ENCODE measurements at regions not wholly inside any gene's neighbourhood (a gene's known extent, or its start where the extent isn't known, plus 50 kb on each side); places are given as distances from the start of the nearest gene placed in this dataset.

DNA sequence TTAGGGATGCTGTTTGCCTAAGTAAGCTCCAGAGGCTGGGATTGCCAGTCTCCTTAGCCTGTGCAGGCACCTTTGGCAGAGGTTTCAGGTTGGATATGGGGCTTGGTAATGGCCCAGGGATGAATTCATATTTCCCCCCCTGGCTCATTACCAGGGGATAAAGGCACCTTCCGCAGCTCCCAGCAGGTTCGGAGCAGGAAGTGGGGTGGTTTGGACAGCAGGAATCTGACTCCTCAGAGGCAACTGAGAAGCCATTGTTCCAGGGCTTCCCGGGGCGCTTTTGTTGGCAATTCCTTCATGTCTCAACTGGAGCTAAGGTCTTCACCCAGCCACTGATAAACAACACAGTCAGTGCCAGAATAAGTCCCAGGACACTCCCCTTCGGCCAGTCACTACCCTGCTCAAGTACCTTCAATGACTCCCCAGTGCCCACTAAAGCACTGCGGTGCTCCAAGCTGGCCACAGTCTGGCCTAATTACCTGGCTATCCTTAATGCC is 85.3 kb upstream of the SLC6A6 start:
- DNase-seq, result no peak
- WGBS, 2 donors, result 54 to 57% methylated on average over 6 of the region's 6 CpGs
- intact Hi-C loops (cut with DNase I), result no loop called here
- TF ChIP-seq POLR2A (IDR thresholded peaks at IDR 0.05), result no peak
- TF ChIP-seq, protein P1, sequence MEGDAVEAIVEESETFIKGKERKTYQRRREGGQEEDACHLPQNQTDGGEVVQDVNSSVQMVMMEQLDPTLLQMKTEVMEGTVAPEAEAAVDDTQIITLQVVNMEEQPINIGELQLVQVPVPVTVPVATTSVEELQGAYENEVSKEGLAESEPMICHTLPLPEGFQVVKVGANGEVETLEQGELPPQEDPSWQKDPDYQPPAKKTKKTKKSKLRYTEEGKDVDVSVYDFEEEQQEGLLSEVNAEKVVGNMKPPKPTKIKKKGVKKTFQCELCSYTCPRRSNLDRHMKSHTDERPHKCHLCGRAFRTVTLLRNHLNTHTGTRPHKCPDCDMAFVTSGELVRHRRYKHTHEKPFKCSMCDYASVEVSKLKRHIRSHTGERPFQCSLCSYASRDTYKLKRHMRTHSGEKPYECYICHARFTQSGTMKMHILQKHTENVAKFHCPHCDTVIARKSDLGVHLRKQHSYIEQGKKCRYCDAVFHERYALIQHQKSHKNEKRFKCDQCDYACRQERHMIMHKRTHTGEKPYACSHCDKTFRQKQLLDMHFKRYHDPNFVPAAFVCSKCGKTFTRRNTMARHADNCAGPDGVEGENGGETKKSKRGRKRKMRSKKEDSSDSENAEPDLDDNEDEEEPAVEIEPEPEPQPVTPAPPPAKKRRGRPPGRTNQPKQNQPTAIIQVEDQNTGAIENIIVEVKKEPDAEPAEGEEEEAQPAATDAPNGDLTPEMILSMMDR (IDR thresholded peaks at IDR 0.05), result no peak
- H3K4me3 ChIP-seq, result no peak overlapping the region
- H3K4me1 ChIP-seq, result peaks cover 0 to 18% (median 0%) of the 10 kb centered on the region in 3 donors
- peaks cover 0 to 45% (median 0%) of the 10 kb centered on the region in 4 donors for H3K27me3 ChIP-seq
- peaks cover 0 to 5% (median 0%) of the 10 kb centered on the region in 3 donors for H3K9me3 ChIP-seq
- H3K36me3 ChIP-seq, result no peaks in the 10 kb centered on the region
- H3K27ac ChIP-seq, result no peak overlapping the region

DNA sequence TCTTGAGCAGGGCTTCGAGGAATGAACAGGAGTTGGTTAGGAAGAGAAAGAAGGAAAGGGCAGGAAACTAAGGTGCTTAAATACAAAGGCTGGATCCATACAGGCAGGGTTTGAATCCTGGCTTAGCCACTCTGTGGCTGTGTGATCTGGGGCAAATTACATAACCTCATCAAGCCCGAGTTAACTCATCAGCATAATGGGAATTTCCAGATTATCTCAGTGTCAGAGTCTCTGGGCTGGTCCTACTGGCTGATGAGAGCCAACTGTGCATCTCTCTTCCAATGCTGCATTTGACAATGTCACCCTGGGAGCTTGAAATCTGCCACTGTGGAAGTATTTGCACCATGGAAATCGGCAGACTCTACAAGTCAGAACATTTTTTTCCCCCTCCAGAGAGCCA is 83.8 kb upstream of the SLC6A6 start:
- TF ChIP-seq, protein P1 (IDR thresholded peaks at IDR 0.05), result no peak
- no peak for TF ChIP-seq POLR2A (IDR thresholded peaks at IDR 0.05)
- Histone ChIP-seq H3K4me3 (no peak overlapping the region), H3K9me3 (peaks cover 0 to 5% (median 0%) of the 10 kb centered on the region in 3 donors), H3K27me3 (peaks cover 0 to 29% (median 0%) of the 10 kb centered on the region in 4 donors), H3K27ac (no peak overlapping the region), H3K4me1 (peaks cover 0 to 7% (median 0%) of the 10 kb centered on the region in 3 donors), H3K36me3 (no peaks in the 10 kb centered on the region)
- no peak for DNase-seq
- intact Hi-C loops (cut with DNase I), result no loop called here
- WGBS, 2 donors, result 60 to 67% methylated on average over 3 of the region's 3 CpGs

GRCh38 chr3:14319654-14320182 is 82.7 kb upstream of the SLC6A6 start:
- no peak for DNase-seq
- Histone ChIP-seq H3K27me3 (peaks cover 0 to 27% (median 0%) of the 10 kb centered on the region in 4 donors), H3K9me3 (peaks cover 0 to 5% (median 0%) of the 10 kb centered on the region in 3 donors), H3K36me3 (no peaks in the 10 kb centered on the region), H3K27ac (no peak overlapping the region), H3K4me3 (peak overlapping the region in 1 of 4 donors; percentile 23), H3K4me1 (peaks cover 0 to 7% (median 0%) of the 10 kb centered on the region in 3 donors)
- intact Hi-C loops (cut with DNase I), result no loop called here
- TF ChIP-seq, protein P1 (IDR thresholded peaks at IDR 0.05), result no peak
- TF ChIP-seq POLR2A (IDR thresholded peaks at IDR 0.05), result no peak
- 58 to 72% methylated on average over 2 to 3 of the region's 3 CpGs for WGBS, 2 donors

- DNase-seq, result no peak
- intact Hi-C loops (cut with DNase I), result no loop called here
- H3K27ac ChIP-seq, result no peak overlapping the region
- H3K4me3 ChIP-seq, result no peak overlapping the region
- WGBS, 2 donors, result 80 to 100% methylated on average over 1 to 2 of the region's 3 CpGs
- TF ChIP-seq, protein P1 (IDR thresholded peaks at IDR 0.05), result no peak
- TF ChIP-seq POLR2A (IDR thresholded peaks at IDR 0.05), result no peak
- H3K27me3 ChIP-seq, result peaks cover 0 to 22% (median 0%) of the 10 kb centered on the region in 4 donors
- H3K4me1 ChIP-seq, result peaks cover 0 to 6% (median 0%) of the 10 kb centered on the region in 3 donors
- H3K9me3 ChIP-seq, result peaks cover 0 to 5% (median 0%) of the 10 kb centered on the region in 3 donors
- no peaks in the 10 kb centered on the region for H3K36me3 ChIP-seq
These were observed 82.2 kb upstream of the SLC6A6 start for GRCh38 chr3:14320219-14320618.

DNA sequence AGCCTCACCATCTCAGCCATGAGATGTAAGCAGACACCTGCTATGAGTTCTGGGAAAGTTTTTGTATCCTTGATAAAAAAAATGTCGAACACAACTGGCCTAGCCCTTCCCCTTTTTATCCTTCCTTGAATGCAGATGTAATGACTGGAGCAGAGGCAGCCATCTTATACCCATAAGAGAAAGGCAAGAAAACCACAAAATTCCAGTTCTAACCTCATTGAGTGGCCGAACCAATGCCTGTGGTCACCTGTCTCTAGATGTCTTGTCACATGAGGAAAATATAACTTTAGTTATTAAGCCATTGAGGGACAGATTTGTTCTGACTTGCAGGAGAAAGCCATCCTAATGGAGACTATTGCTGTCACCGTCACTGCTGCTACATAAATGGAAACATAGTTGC is 80.4 kb upstream of the SLC6A6 start:
- H3K4me3 ChIP-seq, result no peak overlapping the region
- H3K9me3 ChIP-seq, result peaks cover 0 to 5% (median 0%) of the 10 kb centered on the region in 3 donors
- no peak overlapping the region for H3K27ac ChIP-seq
- intact Hi-C loops (cut with DNase I), result no loop called here
- DNase-seq, result no peak
- TF ChIP-seq, protein P1 (IDR thresholded peaks at IDR 0.05), result no peak
- no peak for TF ChIP-seq POLR2A (IDR thresholded peaks at IDR 0.05)
- no peaks in the 10 kb centered on the region for H3K4me1 ChIP-seq
- H3K27me3 ChIP-seq, result peaks cover 0 to 14% (median 0%) of the 10 kb centered on the region in 4 donors
- no peaks in the 10 kb centered on the region for H3K36me3 ChIP-seq
- 87 to 91% methylated on average over 3 of the region's 3 CpGs for WGBS, 2 donors
